ENCODE measurements at regions not wholly inside any gene's neighbourhood (a gene's known extent, or its start where the extent isn't known, plus 50 kb on each side); places are given as distances from the start of the nearest gene placed in this dataset.

DNA sequence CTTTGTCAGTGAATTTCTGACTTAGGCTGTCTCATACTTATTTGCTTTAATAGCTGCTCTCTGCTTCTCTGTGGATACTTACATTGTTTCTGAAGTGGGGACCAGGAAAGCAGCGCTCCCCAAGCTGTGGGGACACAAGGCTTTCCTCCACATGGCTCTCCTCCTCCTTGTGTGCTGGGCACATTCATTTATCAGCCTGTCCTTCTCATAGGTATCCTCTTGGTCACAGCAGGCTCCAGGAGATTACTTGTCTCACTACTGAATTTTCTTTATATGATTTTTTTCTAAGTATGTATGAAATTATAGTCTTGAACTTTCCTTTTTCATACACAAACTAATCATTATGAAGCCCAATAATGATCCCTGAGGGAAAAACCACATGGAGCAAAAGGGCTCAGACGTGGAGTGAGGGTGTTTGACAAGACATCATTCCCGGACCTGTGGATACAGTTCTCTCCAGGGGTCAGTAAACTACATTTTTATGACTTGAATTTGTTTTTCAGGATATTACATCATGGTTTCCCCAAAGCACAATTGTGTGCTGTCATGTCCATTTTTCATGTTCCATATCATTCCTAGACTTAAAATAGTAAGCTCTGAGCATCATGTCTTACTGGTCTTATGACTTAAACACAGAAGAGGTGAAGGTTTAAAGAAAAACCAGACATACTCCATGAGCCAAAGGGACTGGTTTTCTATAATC is 234.5 kb downstream of the PCSK1 start:
- TF ChIP-seq SUZ12 (IDR thresholded peaks at IDR 0.05; ENCODE audit: extremely low read depth, insufficient read depth, insufficient read length) (no peak), YY1 (IDR thresholded peaks at IDR 0.05; ENCODE audit: insufficient read depth, insufficient read length) (no peak), ZNF274 (IDR thresholded peaks at IDR 0.05; ENCODE audit: low read depth, low read length) (no peak)
